Caco-2 (cell line): ENCODE measurements at regions not wholly inside any gene's neighbourhood (a gene's known extent, or its start where the extent isn't known, plus 50 kb on each side); places are given as distances from the start of the nearest gene placed in this dataset.

Experiments used
- BruUV-seq: library from RNA; stranded (reverse); fragments of 400-500 nt; replicated peaks from 2 replicates; lab custom pipeline; 2021; lab: Mats Ljungman, UMichigan
- CTCF ChIA-PET: fragments of 300-600 bp; sonication (Branson Sonifier 250); formaldehyde crosslinking; loops from one replicate; lab custom pipeline; 2022; ENCODE audit warnings: antibody characterized with exemption; lab: Charles Lee
- POLR2A ChIA-PET: fragments of 300-600 bp; sonication (Branson Sonifier 250); formaldehyde crosslinking; loops from one replicate; lab custom pipeline; 2022; ENCODE audit warnings: antibody characterized with exemption; lab: Charles Lee
- DNase-seq, 2 experiments: peaks; one replicate each; pipeline versions ENCODE4 v3.0.0 to v3.0.0-alpha.2; 2020 to 2022
- H3K27me3 ChIP-seq: replicated peaks from 2 replicates; pipeline ENCODE4 v1.6.0; 2011; ENCODE audit warnings: low read length; ENCODE audit not compliant: control insufficient read depth, insufficient read depth
- H3K36me3 ChIP-seq: 2 replicates; pipeline ENCODE4 v1.5.1; 2011; ENCODE audit warnings: low read length; ENCODE audit not compliant: control insufficient read depth, insufficient read depth
- H3K4me1 ChIP-seq: fragments of 250-450 bp; sonication (Bioruptor Pico); 2 replicates; pipeline ENCODE4 v1.5.1; 2020; ENCODE audit warnings: mild to moderate bottlenecking
- H3K4me3 ChIP-seq: 2 replicates; pipeline ENCODE4 v1.5.1; 2011; ENCODE audit warnings: low read depth, mild to moderate bottlenecking, control low read depth, low read length
- H3K9me3 ChIP-seq: fragments of 250-450 bp; sonication (Bioruptor Pico); 2 replicates; pipeline ENCODE4 v1.5.1; 2020; ENCODE audit warnings: mild to moderate bottlenecking, moderate library complexity
- H3K27ac Mint-ChIP-seq: one replicate; pipeline ENCODE4 v1.8.0; 2022; ENCODE audit warnings: mixed read lengths; ENCODE audit not compliant: unreplicated experiment
- H3K27me3 Mint-ChIP-seq: one replicate; pipeline ENCODE4 v1.8.0; 2022; ENCODE audit warnings: mixed read lengths; ENCODE audit not compliant: insufficient read depth, unreplicated experiment
- H3K36me3 Mint-ChIP-seq: one replicate; pipeline ENCODE4 v1.8.0; 2022; ENCODE audit warnings: mild to moderate bottlenecking, mixed read lengths; ENCODE audit not compliant: insufficient read depth, unreplicated experiment
- H3K4me1 Mint-ChIP-seq: one replicate; pipeline ENCODE4 v1.8.0; 2022; ENCODE audit warnings: low read depth, mixed read lengths; ENCODE audit not compliant: unreplicated experiment
- H3K4me3 Mint-ChIP-seq: one replicate; pipeline ENCODE4 v1.8.0; 2022; ENCODE audit warnings: mild to moderate bottlenecking, moderate library complexity, mixed read lengths; ENCODE audit not compliant: unreplicated experiment
- H3K9me3 Mint-ChIP-seq: one replicate; pipeline ENCODE4 v1.8.0; 2022; ENCODE audit warnings: mixed read lengths; ENCODE audit not compliant: unreplicated experiment
- CTCF ChIP-seq, 2 experiments: fragments of 200-600 bp in 1 of 2; IDR thresholded peaks; 1 replicate in 1 of 2; 2 replicates in 1 of 2; pipeline versions ENCODE4 v1.5.1 to v1.8.0; 2011 to 2022; ENCODE audit warnings: antibody characterized with exemption in 1 of 2, control low read depth in 1 of 2, inconsistent platforms in 1 of 2, low read depth in 1 of 2, low read length in 1 of 2, mild to moderate bottlenecking in 1 of 2, moderate library complexity in 1 of 2; ENCODE audit not compliant: insufficient read depth in 1 of 2, severe bottlenecking in 1 of 2, unreplicated experiment in 1 of 2
- intact Hi-C: fragments of 100-400 bp; cut with micrococcal nuclease; formaldehyde crosslinking; loops from one replicate; pipeline ENCODE4 v1.10.0; 2022; ENCODE audit not compliant: unreplicated experiment

DNA sequence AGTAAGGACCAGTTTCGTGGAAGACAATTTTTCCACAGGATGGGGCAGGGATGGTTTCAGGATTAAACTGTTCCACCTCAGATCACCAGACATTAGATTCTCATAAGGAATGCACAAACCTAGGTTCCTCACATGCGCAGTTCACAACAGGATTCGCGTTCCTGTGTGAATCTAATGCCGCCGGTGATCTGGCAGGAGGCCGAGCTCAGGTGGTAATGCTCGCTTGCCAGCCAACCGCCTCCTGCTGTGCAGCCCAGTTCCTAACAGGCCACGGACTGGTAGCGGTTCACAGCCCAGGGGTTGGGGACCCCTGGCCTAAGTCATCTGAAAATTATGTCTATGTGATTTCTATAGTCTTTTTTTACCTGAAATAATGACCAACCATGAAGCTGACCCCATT lies 217.5 kb downstream of the TMEM200A start:
- DNase-seq, result no peak
- no peaks in the 10 kb centered on the region for H3K9me3 Mint-ChIP-seq
- Histone ChIP-seq H3K4me3 (no peak overlapping the region), H3K9me3 (no peaks in the 10 kb centered on the region), H3K27me3 (no peaks in the 10 kb centered on the region), H3K4me1 (no peaks in the 10 kb centered on the region), H3K36me3 (no peaks in the 10 kb centered on the region)
- H3K4me3 Mint-ChIP-seq, result no peak overlapping the region
- CTCF ChIA-PET, result no interaction called here
- H3K27ac Mint-ChIP-seq, result no peak overlapping the region
- H3K4me1 Mint-ChIP-seq, result no peaks in the 10 kb centered on the region
- no peaks in the 10 kb centered on the region for H3K36me3 Mint-ChIP-seq
- POLR2A ChIA-PET, result no interaction called here
- intact Hi-C loops, result loop anchor here (10.0 kb wide), 1 partner anchor 218 kb away; the partner anchor contains the start of gene TMEM200A
- peaks cover 7% of the 10 kb centered on the region for H3K27me3 Mint-ChIP-seq
- BruUV-seq, result no TSS peak
- TF ChIP-seq CTCF (IDR thresholded peaks at IDR 0.05; ENCODE audit: insufficient read depth in 1 of 2, low read depth in 1 of 2, low read length in 1 of 2, severe bottlenecking in 1 of 2, unreplicated experiment in 1 of 2), result no peak

DNA sequence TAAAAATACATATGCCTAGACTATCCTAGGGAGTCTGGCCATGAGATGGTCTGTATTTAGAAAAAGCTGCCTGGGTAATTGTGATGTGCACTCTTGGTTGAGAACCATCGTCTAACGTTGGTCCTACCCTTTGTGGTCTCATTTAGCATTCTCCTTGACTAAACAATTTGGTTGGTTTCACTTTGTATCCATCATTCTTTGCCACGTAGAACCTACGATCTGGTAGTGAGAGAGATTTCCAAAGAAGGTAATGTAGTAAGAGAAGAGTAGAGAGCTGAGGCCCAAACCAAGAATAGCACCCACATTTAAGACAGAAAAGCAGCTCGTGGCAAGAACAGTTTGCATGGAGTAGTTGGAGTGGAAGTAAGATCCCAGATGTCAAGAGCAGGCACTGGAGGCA lies 219.8 kb downstream of the TMEM200A start:
- no peaks in the 10 kb centered on the region for H3K4me1 Mint-ChIP-seq
- intact Hi-C loops, result loop anchor here (10.0 kb wide), 1 partner anchor 221 kb away; the partner anchor contains the start of gene TMEM200A

GRCh38 chr6:130587778-130588520 lies 222.1 kb downstream of the TMEM200A start:
- H3K9me3 Mint-ChIP-seq, result peaks cover 16% of the 10 kb centered on the region
- H3K4me1 ChIP-seq, result no peaks in the 10 kb centered on the region
- intact Hi-C loops, result loop anchor here (10.0 kb wide), 1 partner anchor 223 kb away; the partner anchor contains the start of gene TMEM200A
- no peaks in the 10 kb centered on the region for H3K36me3 Mint-ChIP-seq
- H3K4me3 Mint-ChIP-seq, result no peak overlapping the region
- CTCF ChIA-PET, result no interaction called here
- H3K9me3 ChIP-seq, result 0 out of 2 replicates have a peak, but pooled peaks cover 3% of the 10 kb centered on the region
- H3K27ac Mint-ChIP-seq, result no peak overlapping the region
- H3K4me3 ChIP-seq, result no peak overlapping the region
- peaks cover 12% of the 10 kb centered on the region for H3K27me3 Mint-ChIP-seq
- no TSS peak for BruUV-seq
- DNase-seq, result no peak
- no peaks in the 10 kb centered on the region for H3K4me1 Mint-ChIP-seq
- no peaks in the 10 kb centered on the region for H3K27me3 ChIP-seq
- no peak for TF ChIP-seq CTCF (IDR thresholded peaks at IDR 0.05; ENCODE audit: insufficient read depth in 1 of 2, low read depth in 1 of 2, low read length in 1 of 2, severe bottlenecking in 1 of 2, unreplicated experiment in 1 of 2)
- POLR2A ChIA-PET, result no interaction called here
- H3K36me3 ChIP-seq, result no peaks in the 10 kb centered on the region

More for the DNA sequence above, 219.8 kb downstream of the TMEM200A start:
- BruUV-seq, result no TSS peak
- POLR2A ChIA-PET, result no interaction called here
- no peak overlapping the region for H3K4me3 Mint-ChIP-seq
- no peaks in the 10 kb centered on the region for H3K36me3 Mint-ChIP-seq
- Histone ChIP-seq H3K9me3 (no peaks in the 10 kb centered on the region), H3K4me1 (no peaks in the 10 kb centered on the region), H3K4me3 (no peak overlapping the region), H3K36me3 (no peaks in the 10 kb centered on the region), H3K27me3 (no peaks in the 10 kb centered on the region)
- CTCF ChIA-PET, result no interaction called here
- TF ChIP-seq CTCF (IDR thresholded peaks at IDR 0.05; ENCODE audit: insufficient read depth in 1 of 2, low read depth in 1 of 2, low read length in 1 of 2, severe bottlenecking in 1 of 2, unreplicated experiment in 1 of 2), result no peak
- H3K27me3 Mint-ChIP-seq, result peaks cover 7% of the 10 kb centered on the region
- no peak for DNase-seq
- no peaks in the 10 kb centered on the region for H3K9me3 Mint-ChIP-seq
- H3K27ac Mint-ChIP-seq, result no peak overlapping the region
